Cerebellar cortex (tissue), 1 donor: ENCODE measurements at regions not wholly inside any gene's neighbourhood (a gene's known extent, or its start where the extent isn't known, plus 50 kb on each side); places are given as distances from the start of the nearest gene placed in this dataset.
"Not testable (repeated sequence)": the region's sequence is repeated elsewhere in the genome, so short reads cannot be mapped to it uniquely, and the experiment has no call there.

Experiments
- DNase-seq: peaks from one replicate; pipeline ENCODE4 v3.0.0-alpha.2; 2015; ENCODE audit warnings: low spot score

DNA sequence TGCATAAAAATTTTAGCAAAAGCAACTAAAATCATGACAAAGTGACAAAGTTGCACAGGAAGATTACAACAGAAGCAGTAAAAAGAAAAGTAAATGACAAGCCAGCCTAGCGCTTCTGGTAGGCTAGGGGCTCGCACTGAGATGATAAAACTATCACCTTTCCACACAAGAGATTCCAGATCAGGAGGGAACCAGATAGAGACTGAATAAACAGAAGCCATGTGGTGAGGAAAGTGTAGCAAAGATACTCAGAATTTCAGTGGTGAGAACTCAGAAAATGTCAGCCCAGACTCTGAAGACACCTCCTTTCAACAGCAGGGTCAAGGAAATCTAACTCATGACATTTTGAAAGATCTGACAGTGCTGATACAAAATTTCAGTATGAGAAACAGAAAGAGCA is 77.4 kb upstream of the DNAJC10 start:
- no peak for DNase-seq

DNA sequence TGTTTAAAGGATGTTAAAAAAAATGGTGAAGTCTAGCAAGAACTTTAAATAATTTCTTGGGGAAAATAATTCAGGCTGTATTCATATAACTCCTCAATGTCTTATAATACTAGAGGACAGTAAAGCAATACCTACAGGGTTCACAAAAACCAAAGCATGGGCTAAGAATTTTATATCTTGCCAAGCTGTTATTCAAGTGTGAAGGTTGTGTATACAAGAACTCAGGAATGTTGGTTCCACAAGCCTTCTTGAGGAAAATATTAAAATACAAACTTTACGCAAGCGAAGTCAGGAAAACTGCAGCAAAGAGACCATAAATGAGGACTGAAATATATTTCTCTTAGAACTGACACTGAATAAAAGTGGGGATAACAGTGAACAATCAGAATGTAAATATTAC is 76.1 kb upstream of the DNAJC10 start:
- DNase-seq, result no peak

DNA sequence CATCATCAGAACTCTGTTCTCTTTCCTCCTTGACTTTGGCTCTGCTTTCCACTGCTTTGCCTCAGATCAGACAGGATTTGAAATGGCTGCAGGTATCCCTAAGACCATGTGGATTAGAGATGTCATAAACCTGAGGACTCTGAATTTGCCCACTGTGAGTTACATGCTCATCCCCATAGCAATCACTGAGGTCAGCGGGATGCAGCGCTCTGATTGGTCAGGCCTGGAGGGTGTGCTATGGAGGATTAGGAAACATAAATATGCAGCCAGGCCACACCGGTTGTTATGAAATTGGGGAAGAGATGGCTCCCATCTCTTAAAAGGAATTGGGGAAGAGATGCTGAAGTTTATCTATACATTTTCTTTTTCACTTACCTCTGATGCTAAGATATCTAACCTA is 73.7 kb upstream of the DNAJC10 start:
- peak; percentile 81 for DNase-seq

DNA sequence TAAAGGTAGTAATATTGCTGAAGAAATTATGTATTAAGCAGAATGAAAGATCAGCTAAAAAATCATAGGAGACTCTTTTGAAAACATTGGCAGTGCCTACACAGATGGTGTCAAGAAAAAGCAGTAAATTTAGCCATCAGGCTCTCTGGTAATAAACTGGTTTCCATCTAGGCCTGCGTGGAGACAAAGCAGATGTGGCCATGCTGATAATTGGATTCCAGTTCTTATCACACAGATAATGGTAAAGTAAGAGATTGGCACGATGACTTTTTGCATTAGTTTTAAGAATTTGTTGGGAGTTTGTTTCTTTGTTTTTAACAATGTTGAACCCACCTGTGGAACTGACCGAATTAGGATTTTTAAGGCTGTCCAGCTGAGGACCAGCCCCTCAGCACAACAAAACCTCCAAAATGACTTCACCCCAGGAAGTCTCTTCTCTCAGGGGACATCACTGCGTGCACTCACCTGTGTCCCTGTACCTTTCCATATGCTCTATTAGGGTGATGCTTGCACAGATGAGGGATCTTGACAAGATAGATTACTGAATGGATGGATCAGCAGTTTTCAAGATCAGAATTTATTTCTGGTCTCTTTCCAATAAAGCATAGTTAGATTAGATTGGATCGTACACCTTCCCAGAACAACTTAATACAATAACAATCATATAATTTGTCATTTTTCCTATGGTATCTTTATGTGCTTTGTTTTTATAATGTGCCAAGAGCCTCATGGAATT is 69.1 kb upstream of the DNAJC10 start:
- no peak for DNase-seq

DNA sequence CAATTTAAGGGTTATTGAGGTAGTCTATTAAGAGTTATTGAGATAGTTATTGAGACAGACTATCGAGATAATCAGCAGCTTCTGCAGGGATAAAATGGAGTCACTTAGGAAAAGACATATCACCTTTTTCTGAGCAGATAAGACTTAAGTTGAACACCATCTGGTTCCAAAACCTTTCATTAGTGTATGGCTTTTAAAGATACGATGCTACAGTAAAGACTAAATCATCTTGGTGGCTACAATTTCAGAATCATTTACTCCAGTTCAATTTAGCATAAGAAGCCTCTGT is 68.6 kb upstream of the DNAJC10 start:
- DNase-seq, result no peak

DNA sequence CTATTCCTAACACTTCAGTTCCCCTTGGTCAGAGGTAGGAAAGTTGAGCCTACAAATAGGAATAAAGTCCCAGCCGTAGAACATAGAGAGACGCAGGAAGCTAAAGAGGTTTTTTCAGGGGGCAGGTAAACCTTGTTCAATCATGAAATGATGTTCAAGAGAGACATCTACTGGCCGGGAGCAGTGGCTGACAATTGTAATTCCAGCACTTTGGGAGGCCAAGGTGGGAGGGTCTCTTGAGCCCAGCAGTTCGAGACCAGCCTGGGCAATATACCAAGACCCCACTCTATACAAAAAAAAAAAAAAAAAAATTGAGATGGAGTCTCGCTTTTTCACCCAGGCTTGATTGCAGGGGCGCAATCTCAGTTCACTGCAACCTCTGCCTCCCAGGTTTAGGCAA is 66.7 kb upstream of the DNAJC10 start:
- DNase-seq, result peak; percentile 60

DNA sequence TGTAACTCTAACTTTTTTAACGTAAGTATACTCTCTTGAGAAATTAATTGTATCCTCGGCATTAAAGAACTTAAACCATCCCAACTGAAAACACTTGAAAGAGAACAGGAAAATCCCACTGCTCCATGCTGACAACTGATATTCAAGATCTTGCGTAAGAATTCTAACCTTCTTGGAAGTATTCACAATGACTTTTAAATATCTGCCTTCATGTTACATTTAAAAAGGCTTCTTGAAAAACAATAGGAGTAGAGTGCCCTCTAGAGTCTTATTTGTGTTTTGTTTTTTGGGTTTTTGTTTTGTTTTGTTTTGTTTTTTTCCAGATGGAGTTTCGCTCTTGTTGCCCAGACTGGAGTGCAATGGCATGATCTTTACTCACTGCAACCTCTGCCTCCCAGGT is 65.4 kb upstream of the DNAJC10 start:
- peak; percentile 75 for DNase-seq

DNA sequence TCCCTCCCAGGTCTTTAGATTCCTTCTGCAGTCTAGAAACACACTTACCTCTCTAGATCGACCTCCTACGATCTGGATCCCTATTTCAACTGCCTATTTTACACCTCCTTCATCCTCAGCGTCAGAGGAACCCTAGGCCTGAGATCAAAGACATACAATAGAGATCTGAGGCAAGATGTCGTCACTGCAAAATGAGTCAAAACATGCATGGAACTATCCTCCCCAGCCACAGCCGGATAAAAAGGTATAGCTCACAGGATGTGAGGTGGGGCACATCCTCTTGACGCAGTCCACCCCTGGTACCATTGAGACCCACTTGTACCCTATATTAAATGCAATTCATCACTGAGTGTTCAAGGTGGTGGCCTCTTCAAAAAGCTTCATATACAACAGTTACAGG is 63.7 kb upstream of the DNAJC10 start:
- DNase-seq, result no peak

DNA sequence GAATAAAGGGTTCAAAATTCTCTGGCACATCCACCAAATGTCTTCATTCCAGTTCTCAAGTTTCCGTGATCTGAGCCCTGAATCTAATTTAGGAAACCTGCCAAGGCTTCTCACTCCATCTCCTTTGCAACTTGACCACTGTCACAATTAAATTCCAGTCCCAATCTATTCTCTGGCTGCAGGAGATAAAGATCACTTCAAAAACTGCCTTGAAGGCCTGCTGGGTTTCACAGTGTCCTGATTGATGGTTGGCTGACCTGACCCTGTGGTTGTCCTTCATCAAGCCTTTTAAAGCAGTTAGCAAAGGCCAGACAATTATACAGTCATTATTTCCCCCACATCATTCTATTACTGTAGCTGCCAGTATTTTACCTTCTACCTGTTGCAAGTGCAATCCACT is 60.3 kb upstream of the DNAJC10 start:
- DNase-seq, result no peak

DNA sequence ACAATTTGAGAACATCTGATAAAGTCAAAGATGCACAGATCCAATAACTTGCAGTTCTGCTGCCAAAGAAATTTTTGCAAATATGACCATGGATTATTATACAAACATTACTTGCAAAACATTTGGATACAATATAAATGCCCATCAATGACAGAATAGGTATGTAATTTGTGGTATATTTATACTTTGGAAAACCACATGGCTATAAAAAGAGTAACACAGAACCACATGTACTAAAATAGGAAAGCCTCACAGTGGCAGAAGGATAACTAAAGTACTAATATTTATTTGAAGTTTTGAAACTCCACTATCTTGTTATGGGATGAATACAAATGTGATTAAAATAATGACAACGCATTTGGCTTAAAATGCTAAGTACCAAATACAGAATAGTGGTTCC is 51.8 kb upstream of the DNAJC10 start:
- DNase-seq, result no peak

DNA sequence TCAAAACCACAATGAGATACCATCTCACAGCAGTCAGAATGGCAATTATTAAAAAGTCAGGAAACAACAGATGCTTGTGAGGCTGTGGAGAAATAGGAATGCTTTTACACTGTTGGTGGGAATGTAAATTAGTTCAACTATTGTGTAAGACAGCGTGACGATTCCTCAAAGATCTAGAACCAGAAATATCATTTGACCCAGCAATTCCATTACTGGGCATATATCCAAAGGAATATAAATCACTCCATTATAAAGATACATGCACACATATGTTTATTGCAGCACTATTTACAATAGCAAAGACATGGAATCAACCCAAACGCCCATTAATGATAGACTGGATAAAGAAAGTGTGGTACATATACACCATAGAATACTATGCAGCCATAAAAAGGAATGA is 50.6 kb upstream of the DNAJC10 start:
- not testable (repeated sequence) for DNase-seq
